ENCODE measurements at regions not wholly inside any gene's neighbourhood (a gene's known extent, or its start where the extent isn't known, plus 50 kb on each side); places are given as distances from the start of the nearest gene placed in this dataset.
"Not testable (repeated sequence)": the region's sequence is repeated elsewhere in the genome, so short reads cannot be mapped to it uniquely, and the experiment has no call there.

DNA sequence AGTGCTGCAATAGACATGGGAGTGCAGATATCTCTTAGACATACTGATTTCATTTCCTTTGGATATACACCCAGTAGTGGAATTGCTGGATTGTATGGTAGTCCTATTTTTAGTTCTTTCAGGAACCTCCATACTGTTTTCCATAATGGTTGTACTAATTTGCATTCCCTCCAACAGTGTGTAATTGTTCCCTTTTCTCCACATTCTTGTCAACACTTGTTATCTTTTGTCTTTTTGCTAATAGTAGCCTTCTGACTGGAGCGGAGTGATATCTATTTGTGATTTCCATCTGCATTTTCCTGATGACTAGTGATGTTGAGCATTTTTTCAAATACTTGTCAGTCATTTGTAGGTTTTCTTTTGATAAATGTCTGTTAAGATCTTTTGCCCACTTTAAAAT, 128.9 kb downstream of the CTNND1 start:
- Histone ChIP-seq H3K9ac (replicated peaks; ENCODE audit: extremely low read depth, insufficient read depth, low read length) (no peak overlapping the region), H3K27me3 (ENCODE audit: control insufficient read depth in 2 of 2, insufficient read depth in 2 of 2, low read length in 2 of 2) (no peaks in the 10 kb centered on the region), H3K4me1 (ENCODE audit: control insufficient read depth, extremely low read depth, insufficient read depth, low read length) (no peaks in the 10 kb centered on the region), H3K4me3 (replicated peaks in 1 of 3; ENCODE audit: insufficient read depth in 1 of 3, low read depth in 1 of 3, low read length in 3 of 3) (no peak overlapping the region), H4K20me1 (replicated peaks; ENCODE audit: control insufficient read depth, extremely low read depth, insufficient read depth, low read length) (no peaks in the 10 kb centered on the region), H3K9me3 (replicated peaks; ENCODE audit: control insufficient read depth, insufficient read depth, low read length) (no peaks in the 10 kb centered on the region), H3K9me1 (replicated peaks; ENCODE audit: control insufficient read depth, extremely low read depth, insufficient read depth, low read length) (no peaks in the 10 kb centered on the region), H3K4me2 (ENCODE audit: insufficient read depth, low read length) (no peak overlapping the region), H2AFZ (ENCODE audit: low read depth, low read length) (no peak overlapping the region), H3K27ac (ENCODE audit: insufficient read depth, low read depth, low read length) (no peak overlapping the region), H3K36me3 (ENCODE audit: control insufficient read depth in 2 of 2, extremely low read depth in 1 of 2, insufficient read depth in 2 of 2, low read length in 2 of 2) (no peaks in the 10 kb centered on the region), H3K79me2 (ENCODE audit: control insufficient read depth, insufficient read depth, low read length) (no peaks in the 10 kb centered on the region)
- no TSS peak for BruUV-seq (replicated peaks)
- TF ChIP-seq POLR2AphosphoS5 (IDR thresholded peaks at IDR 0.05; ENCODE audit: insufficient read depth, low read depth, low read length) (no peak), POLR2A (IDR thresholded peaks at IDR 0.05; ENCODE audit: low read depth, low read length) (no peak), MYC (IDR thresholded peaks at IDR 0.05; ENCODE audit: low read depth, low read length) (no peak), JUN (IDR thresholded peaks at IDR 0.05; ENCODE audit: borderline replicate concordance, insufficient read depth, insufficient read length, low read depth) (no peak), EZH2 (IDR thresholded peaks at IDR 0.05; ENCODE audit: borderline replicate concordance, low read depth, low read length, severe bottlenecking) (no peak), FOS (IDR thresholded peaks at IDR 0.05; ENCODE audit: borderline replicate concordance, insufficient read depth, low read length) (no peak), MAX (IDR thresholded peaks at IDR 0.05; ENCODE audit: insufficient read depth, insufficient read length) (no peak), GATA2 (IDR thresholded peaks at IDR 0.05; ENCODE audit: insufficient read depth, insufficient read length, low read depth, low read length) (no peak)
- TF ChIP-seq, protein P1, sequence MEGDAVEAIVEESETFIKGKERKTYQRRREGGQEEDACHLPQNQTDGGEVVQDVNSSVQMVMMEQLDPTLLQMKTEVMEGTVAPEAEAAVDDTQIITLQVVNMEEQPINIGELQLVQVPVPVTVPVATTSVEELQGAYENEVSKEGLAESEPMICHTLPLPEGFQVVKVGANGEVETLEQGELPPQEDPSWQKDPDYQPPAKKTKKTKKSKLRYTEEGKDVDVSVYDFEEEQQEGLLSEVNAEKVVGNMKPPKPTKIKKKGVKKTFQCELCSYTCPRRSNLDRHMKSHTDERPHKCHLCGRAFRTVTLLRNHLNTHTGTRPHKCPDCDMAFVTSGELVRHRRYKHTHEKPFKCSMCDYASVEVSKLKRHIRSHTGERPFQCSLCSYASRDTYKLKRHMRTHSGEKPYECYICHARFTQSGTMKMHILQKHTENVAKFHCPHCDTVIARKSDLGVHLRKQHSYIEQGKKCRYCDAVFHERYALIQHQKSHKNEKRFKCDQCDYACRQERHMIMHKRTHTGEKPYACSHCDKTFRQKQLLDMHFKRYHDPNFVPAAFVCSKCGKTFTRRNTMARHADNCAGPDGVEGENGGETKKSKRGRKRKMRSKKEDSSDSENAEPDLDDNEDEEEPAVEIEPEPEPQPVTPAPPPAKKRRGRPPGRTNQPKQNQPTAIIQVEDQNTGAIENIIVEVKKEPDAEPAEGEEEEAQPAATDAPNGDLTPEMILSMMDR (IDR thresholded peaks at IDR 0.05; ENCODE audit: extremely low read depth in 1 of 2, insufficient read depth in 1 of 2, low read depth in 1 of 2, low read length in 2 of 2): no peak
- POLR2A ChIA-PET: no interaction called here
- intact Hi-C loops (cut with micrococcal nuclease) (no loop called here), dilution Hi-C loops (cut with MboI; ENCODE audit: extremely low pct_ligation_motif_present, low sequenced_read_pairs) (no loop called here)
- FAIRE-seq (no peak), DNase-seq (ENCODE audit: low read depth, low spot score) (no peak)
- CTCF ChIA-PET: no interaction called here

DNA sequence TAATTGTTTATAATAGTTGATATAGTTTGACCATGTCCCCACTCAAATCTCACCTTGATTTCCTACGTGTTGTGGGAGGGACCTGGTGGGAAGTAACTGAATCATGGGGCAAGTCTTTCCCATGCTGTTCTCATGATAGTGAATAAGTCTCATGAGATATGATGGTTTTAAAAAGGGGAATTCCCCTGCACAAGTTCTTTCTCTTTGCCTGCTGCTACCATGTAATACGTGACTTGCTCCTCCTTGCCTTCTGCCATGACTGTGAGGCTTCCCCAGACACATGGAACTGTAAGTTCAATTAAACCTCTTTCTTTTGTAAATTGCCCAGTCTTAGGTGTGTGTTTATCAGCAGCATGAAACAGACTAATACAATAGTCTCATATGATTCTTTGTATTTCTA, 130.5 kb upstream of the OR9Q1 start:
- H3K4me3 ChIP-seq (replicated peaks in 1 of 3; ENCODE audit: insufficient read depth in 1 of 3, low read depth in 1 of 3, low read length in 3 of 3); H3K36me3 ChIP-seq (ENCODE audit: control insufficient read depth in 2 of 2, extremely low read depth in 1 of 2, insufficient read depth in 2 of 2, low read length in 2 of 2); H3K27ac ChIP-seq (ENCODE audit: insufficient read depth, low read depth, low read length); DNase-seq (ENCODE audit: low read depth, low spot score); H3K4me1 ChIP-seq (ENCODE audit: control insufficient read depth, extremely low read depth, insufficient read depth, low read length); BruUV-seq (replicated peaks); H3K79me2 ChIP-seq (ENCODE audit: control insufficient read depth, insufficient read depth, low read length); H4K20me1 ChIP-seq (replicated peaks; ENCODE audit: control insufficient read depth, extremely low read depth, insufficient read depth, low read length); dilution Hi-C loops (cut with MboI; ENCODE audit: extremely low pct_ligation_motif_present, low sequenced_read_pairs); H3K9me3 ChIP-seq (replicated peaks; ENCODE audit: control insufficient read depth, insufficient read depth, low read length); H3K4me2 ChIP-seq (ENCODE audit: insufficient read depth, low read length); H3K9ac ChIP-seq (replicated peaks; ENCODE audit: extremely low read depth, insufficient read depth, low read length); POLR2A ChIA-PET; FAIRE-seq; H2AFZ ChIP-seq (ENCODE audit: low read depth, low read length); intact Hi-C loops (cut with micrococcal nuclease); H3K9me1 ChIP-seq (replicated peaks; ENCODE audit: control insufficient read depth, extremely low read depth, insufficient read depth, low read length); CTCF ChIA-PET; H3K27me3 ChIP-seq (ENCODE audit: control insufficient read depth in 2 of 2, insufficient read depth in 2 of 2, low read length in 2 of 2): not testable (repeated sequence)
